ENCODE measurements at regions not wholly inside any gene's neighbourhood (a gene's known extent, or its start where the extent isn't known, plus 50 kb on each side); places are given as distances from the start of the nearest gene placed in this dataset.

DNA sequence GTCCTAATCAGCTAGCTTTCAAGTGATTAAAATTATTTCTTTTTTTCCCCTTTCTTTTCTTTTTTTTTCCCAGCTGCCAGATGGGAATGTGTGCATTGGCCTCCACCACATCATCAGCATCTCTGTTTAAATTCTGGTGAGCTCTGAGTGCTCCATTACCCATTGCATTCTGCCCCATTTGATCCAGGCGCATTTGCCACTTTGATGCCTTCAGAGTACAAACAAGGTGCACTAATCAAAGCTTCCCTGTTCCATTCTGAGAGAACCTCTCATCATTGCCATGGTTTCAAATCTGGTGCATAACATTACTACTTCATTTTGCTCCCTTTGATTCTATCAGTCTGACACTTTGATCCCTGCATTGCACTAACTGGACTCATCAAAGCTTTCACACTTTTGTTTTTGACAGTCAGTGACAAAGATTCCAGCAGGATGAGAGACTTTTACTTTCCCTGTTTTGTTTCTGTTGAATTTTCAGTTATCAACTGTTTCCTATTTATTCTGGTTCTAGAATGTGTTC lies 238.8 kb upstream of the PCDH10 start:
- no peak for DNase-seq

DNA sequence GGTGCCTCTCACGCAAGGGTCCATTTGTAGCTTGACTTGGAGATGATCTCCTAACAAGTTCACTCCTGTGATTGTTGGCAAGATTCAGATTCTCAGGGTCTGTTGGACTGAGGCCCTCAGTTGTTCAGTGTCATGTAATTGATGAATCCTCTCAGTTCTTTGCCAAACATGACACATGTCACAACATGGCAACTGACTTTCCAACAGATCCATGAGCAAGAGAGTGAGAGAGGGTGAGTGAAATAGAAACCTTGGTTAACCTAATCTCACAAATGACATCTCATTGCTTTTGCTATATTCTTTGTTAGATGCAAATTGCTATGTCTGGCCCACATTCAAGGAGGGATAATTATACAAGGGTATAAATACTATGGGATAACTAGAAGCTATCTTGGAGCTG lies 231.0 kb upstream of the PCDH10 start:
- peak in 1 of 5 experiments; percentile 1 for DNase-seq

DNA sequence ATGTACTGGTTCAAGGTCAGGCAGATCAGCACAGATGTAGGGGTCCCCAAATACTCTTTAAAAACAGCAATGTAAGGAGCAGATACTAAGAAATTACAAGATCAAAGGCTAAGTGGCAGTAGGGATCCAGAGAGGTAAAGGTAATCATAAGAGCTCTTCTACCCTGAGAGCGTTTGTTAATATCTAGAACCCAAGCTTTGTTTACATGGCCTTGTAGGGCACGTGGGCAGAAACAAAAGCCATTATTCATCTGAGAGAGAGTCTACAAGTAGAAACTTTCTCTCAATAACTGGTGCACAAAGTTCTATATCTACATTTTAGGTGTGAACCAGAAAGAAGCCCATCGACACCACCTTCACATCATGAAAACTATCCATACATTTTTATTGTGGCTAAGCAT lies 225.6 kb upstream of the PCDH10 start:
- DNase-seq, result no peak

DNA sequence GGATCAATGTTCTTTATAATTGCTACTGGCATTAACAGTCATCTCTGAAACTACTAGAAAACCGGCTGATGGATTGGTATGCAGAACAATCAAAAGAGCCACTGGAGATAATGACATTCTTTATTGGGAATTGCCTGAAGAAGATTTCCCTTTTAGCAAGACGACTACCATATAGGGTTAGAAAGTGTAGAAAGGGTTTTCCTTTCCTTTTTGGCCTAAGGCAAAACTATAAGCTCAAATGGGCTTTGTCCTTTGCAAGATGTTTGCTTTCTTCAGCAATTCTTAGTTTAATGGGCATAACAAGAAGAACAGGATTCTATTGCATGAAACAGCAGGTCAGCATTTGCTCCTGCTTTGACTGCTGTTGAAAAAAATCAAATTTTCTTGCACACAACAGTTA lies 214.2 kb upstream of the PCDH10 start:
- DNase-seq, result no peak

DNA sequence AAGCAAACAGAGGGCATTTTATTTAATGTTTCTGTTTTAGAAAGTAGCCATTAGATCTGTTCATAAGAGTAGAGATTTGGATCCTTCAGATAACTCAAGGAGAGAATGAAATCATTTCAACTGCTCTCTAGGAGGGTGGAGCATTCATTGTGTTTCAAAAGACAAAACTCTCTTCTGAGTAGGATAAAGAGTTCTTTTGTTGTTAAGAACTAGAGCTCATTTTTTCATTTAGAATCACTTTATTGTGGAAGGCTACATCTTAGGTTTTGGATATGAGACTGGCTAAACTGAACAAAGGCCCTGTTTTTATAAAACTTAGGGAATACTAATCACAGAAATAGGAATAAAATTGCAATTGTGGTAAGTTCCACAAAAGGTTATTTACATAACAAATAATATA lies 193.9 kb upstream of the PCDH10 start:
- DNase-seq, result no peak

DNA sequence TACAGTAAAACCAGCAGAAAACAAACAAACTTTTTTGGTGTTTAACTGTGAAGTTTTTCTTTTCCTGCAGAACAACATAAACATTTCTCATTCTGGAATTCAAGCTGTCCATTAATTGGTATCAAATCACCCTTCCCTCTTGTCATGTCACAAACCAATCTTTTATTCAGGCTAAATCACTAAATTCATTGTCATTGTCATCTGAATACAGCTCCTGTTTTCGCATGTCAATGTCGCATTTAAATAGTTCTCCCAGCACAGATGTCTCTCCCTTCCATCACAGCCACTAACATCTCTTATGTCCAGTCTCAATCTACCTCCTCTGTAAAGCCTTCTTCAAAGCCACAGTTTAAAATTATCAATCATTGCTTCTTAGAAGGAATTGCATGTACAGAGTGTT lies 192.1 kb upstream of the PCDH10 start:
- no peak for DNase-seq

DNA sequence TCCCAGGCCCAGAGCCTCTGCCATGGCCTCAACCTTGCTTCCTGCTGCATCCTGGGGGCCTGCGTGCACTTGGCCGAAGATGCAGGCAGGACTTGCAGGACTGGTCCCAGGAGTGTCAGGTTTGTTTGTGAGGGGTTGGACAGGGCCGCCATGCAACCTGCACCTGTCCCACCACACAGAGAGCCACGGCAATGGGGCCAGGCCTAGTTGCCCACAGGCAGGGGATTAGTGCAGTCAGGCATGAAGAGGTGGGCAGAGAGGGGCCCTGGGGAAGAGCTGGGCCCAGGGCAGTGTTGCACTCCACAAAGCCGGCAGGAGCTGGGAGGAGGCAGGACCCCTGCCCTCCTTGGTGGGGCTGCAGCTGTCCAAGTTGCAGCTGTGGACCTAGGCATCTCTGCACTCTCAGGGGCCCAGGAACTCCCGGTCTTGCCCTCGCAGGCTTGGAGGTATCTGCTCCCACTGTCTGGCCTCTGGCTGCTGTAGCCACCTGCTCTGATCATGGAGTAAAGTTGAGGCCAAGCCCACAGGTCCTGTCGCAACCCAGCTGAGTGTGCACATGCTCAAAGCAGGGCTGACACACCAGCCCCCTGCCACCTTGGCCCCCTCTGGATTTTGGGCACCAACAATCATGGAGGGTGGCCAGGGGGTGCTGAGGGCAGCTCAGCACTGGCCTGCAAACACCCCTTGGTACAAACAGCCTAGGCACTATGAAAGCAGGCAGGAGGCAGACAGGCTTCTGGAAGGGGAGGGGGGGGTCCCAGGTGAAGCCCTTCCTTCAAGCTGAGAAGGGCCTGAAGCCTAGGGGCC lies 190.4 kb upstream of the PCDH10 start:
- no peak for DNase-seq

DNA sequence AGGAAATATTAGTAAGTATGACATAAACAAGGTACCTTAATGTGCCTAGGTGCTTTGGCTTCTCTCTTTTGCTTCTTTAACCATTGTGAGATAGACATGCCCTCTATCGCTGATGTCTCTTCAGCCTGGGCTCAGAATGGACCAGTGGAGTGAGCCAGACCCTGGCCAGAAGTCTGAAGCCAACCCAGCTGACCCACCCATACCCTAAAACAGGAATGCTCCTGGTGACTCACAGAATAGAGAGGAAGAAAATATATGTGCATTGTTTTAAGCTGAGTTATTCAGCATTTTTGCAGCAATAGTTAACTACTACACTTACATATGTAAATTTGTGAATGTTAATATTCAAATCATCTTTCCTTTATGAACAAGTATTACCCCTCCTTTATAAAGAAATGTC lies 167.5 kb upstream of the PCDH10 start:
- DNase-seq, result no peak

DNA sequence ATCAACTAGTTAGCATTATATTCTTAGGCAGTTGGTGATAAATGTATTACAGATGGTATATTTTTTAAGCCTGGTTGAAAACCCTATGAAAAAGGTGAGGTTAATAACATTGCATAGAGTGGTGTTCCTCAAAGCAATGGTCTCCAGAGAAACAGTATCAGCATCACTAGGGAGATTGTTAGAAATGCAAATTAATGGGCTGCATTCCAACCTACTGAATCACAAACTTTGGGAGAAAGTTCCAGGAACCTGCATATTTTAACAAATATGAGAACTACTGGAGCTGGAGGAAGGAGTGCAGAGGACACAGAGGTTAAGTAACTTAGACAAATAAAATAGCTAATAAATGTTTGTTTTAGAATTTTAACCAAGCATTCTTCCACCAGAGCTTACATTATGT lies 166.9 kb upstream of the PCDH10 start:
- DNase-seq, result no peak

DNA sequence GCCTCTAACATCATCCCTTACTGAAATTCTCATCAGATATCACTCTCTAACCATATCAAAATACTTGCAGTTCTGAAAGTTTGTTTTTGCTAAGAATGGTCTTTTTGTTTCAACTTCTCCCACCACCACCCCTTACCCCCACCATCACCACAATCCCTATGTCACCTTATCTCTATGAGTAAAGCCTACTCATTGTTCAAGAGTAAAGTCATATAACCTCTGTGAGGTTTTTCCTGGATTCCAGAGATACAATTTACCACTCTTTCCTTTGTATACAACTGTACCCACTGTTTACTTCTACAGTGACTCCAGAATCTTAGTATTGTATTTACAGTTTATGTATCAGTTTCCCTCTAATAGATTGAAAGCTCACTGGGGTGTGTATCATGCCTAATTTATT lies 158.0 kb upstream of the PCDH10 start:
- no peak for DNase-seq

DNA sequence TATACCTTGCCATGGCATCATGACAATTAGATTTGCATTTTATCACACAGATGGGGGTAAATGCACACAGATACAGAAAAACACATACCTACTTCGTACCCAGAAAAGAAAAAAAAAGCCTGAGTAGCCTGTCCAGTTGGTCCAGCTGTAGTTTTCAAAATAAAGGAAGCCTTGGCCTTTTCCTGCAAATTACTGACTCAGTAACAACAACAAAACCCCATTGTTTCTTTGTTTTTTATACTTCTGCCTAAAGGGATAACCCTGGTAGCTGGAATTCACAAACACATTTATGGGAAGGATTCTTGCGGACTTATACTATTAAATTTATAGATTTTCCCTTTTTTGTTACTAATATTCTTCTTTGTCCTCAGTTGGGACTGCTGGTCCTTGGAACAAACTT lies 156.4 kb upstream of the PCDH10 start:
- DNase-seq, result no peak

DNA sequence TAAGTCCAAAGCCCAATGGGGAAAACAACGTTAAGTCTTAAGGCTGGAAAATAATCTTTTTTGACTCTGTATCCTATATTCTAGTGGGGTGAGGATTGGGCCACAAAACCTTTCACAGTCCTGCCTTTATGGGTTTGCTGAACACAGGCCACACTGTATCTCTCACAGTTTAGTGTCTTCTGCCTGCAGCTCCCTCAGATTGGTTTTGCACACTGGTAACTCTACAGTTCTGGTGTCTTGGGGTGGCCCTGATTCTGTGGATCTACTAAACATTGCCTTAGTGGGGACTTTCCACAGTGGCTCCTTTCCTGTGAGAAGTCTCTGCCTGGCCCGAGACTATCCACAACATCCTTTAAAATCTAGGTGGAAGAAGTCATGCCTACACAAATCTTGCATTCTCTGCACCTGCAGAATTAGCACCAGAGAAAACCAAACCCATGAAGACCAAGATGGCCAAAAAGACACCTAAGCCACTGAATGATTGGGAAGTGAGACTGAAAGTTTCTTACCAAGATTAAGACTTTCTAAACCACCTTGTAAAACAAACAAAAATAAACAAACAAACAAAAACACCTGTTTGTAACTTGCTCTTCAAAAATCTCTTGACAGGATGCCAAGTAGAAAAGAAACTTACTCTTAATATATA lies 150.4 kb upstream of the PCDH10 start:
- DNase-seq, result no peak

DNA sequence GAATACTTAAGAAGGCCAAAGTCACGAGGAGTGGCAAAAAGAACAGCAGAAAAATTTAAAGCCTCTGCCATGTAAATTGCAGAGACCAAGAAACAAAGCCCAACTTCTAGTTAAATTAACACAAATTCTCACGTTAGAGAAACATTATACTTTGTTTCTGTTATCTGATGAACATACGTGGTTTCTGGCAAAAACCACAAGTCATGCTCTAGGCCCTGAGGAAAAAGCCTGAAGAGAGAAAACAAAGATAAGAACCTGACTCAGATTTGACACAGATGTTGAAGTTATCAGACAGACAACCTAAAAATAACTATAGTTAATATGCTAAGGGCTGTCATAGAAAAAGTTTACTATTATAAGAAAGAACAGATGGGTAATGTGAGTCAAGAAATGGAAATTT lies 149.1 kb upstream of the PCDH10 start:
- DNase-seq, result peak in 1 of 5 experiments; percentile 30

DNA sequence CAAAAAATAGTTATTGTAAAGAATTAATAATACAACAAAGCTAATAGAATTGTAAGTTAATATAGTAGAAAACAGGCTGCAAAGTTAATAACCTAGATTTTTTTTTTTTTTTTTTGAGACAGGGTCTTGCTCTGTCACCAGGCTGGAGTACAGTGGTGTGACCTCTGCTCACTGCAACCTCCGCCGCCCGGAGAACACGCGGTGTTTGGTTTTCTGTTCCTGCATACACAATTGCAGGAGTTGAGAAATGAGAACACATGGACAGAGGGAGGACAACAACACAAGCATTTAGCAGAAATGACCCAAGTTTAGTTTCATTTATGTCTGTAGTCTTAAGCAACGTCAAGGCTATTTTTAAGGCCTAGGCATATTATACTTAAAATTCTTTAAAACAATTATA lies 145.9 kb upstream of the PCDH10 start:
- no peak for DNase-seq

DNA sequence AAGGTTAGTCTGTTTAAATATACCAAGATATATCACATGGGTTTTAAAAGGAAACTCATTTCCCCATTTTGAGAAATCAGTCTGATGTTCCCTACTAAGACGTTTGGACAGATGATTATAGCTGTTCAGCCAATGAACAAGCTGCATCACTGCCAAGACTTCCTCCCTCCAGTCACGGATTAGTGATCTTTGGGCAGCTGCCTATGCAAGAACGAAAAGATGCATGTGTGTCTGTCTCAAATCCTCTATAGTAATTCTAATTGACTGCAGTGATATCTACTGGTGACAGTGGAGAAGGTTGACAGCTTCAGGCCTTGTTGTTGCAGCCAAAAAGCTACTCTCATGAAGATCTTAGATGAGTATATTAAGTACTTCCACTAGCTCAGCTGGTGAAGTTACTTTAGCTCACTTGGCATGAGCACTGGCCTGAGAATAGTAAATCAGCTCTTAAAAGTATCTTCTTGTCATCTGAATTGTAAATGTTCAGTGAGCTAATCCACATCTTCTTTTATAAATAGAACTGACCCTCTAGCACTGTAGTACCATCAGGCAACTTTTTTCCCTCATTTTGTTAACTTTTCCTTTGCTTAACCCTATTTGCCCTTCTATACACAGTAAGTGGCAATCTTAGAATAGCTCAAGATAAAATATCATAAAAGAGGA lies 134.5 kb upstream of the PCDH10 start:
- DNase-seq, result no peak

DNA sequence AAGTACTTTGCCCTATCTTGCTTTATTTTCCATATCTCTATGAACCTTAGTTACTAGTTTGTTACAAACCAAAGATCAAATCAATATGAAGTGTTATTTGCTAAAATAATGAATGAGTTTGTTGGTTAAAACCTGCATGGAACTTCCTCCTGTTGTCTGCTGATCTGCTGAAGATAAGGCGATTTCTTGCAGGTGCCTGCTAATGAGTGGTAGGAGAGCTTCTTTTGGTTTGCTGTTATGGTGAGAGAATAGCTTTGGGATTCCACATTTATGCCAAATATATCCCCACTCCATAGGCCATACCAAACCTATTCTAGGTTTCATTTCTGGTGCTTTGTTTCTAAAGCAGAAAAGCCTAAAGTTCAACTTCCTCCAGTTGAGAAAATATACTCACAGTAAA lies 103.8 kb upstream of the PCDH10 start:
- DNase-seq, result no peak

DNA sequence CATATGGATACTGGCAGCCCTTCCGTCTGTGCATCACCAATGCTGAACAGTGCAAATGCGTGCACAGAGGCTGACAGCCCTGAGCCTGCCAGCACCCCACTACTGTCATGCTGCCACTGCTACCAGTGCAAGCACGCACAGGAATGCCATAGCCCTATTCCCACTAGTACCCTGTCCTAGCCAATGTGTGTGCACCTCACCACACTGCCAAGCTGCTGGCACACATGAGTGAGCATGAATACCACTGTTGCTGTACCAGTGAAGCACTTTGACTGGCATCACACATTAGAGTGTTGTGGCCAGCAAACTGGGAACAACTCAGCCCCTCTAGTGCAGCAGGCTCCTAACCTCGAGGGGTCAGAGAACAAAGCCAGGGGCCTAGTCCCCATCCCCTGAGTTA lies 102.9 kb upstream of the PCDH10 start:
- DNase-seq, result no peak

DNA sequence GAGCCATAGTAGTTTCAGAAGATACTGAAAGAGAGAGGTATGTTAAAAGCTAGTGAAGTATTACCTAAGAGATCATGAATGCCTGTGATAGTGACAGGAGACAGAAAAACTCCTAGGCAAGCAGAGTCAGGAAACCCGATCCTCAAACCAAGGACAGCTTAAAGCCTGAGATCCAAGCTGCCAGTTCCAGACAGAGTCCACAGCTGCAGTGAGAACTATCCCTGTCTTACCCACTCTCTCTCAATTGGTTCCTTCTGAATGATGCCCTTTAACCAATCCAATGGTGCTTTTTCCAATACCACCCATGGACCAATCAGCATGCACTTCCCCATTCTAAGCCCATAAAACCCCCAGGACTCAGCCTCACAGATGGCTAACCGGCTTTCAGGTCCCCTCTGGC lies 90.4 kb upstream of the PCDH10 start:
- DNase-seq, result no peak

DNA sequence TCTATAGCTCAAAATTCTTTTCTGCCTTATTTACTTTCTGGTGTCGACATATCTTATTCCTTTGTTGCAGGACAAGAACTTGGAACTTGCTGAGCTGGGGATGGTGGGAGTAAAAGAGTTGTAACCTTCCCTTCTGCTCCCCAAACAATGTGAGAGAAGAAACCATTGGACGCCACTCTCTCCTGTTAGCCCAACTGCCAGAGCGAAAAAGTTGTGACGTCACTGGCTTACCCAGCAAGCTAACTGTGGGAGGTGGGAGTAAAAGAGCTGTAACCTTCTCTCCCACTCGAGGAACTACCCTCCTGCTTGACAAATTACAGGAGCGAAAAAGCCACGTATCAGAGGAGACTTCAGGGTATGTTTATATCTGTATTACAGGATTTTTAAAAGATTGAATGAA lies 90.0 kb upstream of the PCDH10 start:
- no peak for DNase-seq

DNA sequence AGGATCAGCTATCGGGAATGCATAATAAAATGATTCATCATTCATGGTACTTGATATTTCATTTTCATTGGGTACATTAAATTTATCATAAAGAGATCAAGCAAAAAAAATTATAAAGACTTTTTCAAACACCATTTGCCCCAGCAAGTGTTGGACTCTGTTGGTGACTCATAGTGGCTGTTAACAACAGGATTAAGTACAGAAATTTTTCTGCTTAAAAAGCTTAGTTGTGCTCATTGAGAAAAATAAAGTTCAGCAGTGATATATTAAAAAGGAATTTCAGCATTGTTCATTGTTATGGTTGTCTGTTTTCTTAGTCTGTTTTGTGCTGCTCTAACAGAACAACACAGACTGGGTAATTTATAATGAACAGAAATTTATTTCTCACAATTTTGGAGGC lies 86.2 kb upstream of the PCDH10 start:
- DNase-seq, result no peak

DNA sequence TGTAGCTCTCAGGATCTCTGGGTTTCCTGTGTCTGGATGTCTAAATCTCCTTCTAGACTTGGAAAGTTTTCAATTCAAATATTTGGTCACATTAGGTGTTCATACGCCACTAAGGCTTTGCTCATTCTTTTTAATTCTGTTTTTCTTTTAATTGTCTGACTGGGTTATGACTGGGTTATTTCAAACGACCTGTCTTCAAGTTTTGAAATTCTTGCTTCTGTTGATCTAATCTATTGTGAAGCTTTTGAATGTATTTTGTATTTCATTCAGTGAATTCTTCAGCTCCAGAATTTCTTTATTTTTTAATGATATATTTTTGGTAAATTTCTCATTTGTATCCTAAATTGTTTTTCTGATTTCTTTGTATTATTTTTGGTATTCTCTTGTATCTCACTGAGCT lies 81.0 kb upstream of the PCDH10 start:
- DNase-seq, result no peak

DNA sequence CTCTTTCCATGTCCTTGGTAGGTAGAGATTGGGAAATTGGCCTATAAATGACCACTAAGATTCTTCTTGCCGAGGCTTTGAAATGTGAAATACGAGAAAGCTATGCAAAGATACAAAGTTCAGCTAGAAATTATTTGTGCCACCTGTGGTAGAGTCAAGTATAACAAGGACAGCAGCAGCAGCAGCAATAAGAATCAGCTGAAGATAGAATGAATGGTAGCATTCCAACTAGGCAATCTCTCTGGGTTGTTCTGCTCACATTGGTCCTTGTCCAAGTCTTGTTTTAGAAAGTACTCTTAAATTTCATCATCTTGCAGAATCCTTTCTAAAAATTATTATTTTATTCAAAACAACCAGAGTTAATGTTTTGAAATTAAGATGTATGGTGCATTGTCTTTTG lies 67.8 kb upstream of the PCDH10 start:
- no peak for DNase-seq

DNA sequence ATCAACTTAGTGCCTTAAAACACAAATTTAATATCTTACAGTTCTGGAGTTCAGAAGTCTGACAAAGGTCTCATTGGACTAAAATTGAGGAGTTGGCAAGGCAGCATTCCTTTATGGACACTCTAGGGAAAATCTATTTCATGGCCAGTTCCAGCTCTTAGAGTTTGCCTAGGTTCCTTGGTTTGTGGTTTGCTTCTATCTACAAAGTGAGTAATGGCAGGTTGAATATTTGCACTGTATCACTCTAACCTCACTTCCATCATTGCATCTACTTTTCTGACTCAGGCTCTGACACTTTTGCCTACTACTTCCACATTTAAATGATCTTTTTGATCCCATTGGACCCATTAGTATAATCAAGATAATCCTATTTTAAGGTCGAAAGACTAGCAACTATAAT lies 64.7 kb upstream of the PCDH10 start:
- no peak for DNase-seq

DNA sequence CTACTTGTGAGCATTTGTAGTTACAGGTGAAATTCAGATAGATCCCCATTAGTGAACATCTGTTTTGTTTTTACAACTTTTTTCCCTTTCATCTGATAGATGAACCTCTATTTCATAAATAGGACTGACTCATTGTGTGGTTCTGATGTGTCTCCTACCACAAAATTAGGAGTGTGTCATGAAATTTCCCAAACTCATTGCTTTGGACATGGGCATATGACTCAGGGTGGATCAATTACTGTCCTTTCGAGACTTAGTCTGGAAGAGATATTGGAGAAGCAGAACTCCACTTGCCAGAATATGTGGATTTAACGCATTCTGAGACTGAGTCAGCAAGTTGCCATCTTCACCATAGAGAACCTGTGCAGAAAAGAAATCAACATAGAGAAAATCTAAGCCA lies 53.5 kb upstream of the PCDH10 start:
- DNase-seq, result no peak

All from T-helper 2 cell (primary cell).